SK-N-SH treated with all-trans-retinoic acid at 6 μM for 48 hours (cell line): ENCODE measurements at regions not wholly inside any gene's neighbourhood (a gene's known extent, or its start where the extent isn't known, plus 50 kb on each side); places are given as distances from the start of the nearest gene placed in this dataset.

Experiments
- ARNTL ChIP-seq: fragments of 450-650 bp; formaldehyde crosslinking; IDR thresholded peaks from 2 replicates; pipeline ENCODE4 v1.5.0; 2020; ENCODE audit warnings: low read depth, mild to moderate bottlenecking, moderate library complexity, borderline replicate concordance
- ISL1 ChIP-seq: fragments of 250-450 bp; sonication (Bioruptor Pico); IDR thresholded peaks from 2 replicates; pipeline ENCODE4 v2.1.2; 2022; ENCODE audit warnings: mild to moderate bottlenecking, moderate library complexity
- OSR1 ChIP-seq: fragments of 250-450 bp; sonication (Bioruptor Pico); IDR thresholded peaks from 2 replicates; pipeline ENCODE4 v1.8.0; 2022; ENCODE audit warnings: moderate library complexity, mild to moderate bottlenecking, inconsistent platforms
- ZNF70 ChIP-seq: fragments of 450-650 bp; formaldehyde crosslinking; IDR thresholded peaks from 2 replicates; pipeline ENCODE4 v1.5.0; 2020; ENCODE audit warnings: mild to moderate bottlenecking, moderate library complexity
- TF ChIP-seq, protein P1 (sequence below): fragments of 250-450 bp; sonication (Bioruptor Pico); IDR thresholded peaks from 2 replicates; pipeline ENCODE4 v1.8.0; 2020; ENCODE audit warnings: mild to moderate bottlenecking, moderate library complexity, borderline replicate concordance
- TF ChIP-seq, protein P2 (sequence below): fragments of 250-450 bp; sonication (Bioruptor Pico); IDR thresholded peaks from 2 replicates; pipeline ENCODE4 v1.5.1; 2021; ENCODE audit warnings: mild to moderate bottlenecking, moderate library complexity

DNA sequence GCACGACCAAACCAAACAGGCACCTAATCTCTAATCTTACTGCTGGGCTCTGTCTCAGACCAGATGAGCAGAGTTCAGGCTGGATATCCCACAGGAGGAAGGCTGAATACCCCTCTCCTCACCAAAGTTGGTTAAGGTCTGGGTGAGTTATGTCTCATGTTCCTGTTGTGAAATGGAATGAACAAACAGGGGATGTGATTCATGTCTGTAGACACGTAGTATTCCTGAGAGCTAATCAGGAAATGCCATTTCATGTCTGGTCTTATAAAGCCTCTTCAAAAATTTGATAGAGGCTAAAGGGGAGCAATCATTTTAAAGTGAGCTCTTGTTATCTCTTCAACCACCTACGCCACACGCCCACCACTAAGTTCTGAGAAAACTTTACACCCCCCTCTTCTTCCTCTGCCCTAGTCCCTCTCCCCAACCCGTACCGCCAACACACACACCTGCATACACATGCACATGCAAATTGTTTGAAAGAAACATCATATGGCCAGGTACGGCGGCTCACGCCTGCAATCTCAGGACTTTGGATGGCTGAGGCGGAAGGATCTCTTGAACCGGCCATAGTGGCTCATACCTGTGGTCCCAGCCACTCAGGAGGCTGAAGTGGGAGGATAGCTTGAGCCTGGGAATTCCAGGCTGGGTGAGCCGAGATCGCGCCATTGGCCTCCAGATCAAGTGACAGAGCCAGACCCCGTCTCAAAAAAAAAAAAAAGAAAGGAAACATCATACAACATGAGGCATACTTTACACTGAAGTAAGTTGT, 69.8 kb upstream of the RAI14 start:
- TF ChIP-seq, protein P1, sequence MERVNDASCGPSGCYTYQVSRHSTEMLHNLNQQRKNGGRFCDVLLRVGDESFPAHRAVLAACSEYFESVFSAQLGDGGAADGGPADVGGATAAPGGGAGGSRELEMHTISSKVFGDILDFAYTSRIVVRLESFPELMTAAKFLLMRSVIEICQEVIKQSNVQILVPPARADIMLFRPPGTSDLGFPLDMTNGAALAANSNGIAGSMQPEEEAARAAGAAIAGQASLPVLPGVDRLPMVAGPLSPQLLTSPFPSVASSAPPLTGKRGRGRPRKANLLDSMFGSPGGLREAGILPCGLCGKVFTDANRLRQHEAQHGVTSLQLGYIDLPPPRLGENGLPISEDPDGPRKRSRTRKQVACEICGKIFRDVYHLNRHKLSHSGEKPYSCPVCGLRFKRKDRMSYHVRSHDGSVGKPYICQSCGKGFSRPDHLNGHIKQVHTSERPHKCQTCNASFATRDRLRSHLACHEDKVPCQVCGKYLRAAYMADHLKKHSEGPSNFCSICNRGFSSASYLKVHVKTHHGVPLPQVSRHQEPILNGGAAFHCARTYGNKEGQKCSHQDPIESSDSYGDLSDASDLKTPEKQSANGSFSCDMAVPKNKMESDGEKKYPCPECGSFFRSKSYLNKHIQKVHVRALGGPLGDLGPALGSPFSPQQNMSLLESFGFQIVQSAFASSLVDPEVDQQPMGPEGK (CRISPR knock-in tag) = no peak
- TF ChIP-seq ISL1 (CRISPR knock-in tag) = no peak
- TF ChIP-seq ZNF70 (CRISPR knock-in tag) = no peak
- TF ChIP-seq ARNTL (CRISPR knock-in tag) = no peak
- TF ChIP-seq OSR1 (CRISPR knock-in tag) = no peak
- TF ChIP-seq, protein P2, sequence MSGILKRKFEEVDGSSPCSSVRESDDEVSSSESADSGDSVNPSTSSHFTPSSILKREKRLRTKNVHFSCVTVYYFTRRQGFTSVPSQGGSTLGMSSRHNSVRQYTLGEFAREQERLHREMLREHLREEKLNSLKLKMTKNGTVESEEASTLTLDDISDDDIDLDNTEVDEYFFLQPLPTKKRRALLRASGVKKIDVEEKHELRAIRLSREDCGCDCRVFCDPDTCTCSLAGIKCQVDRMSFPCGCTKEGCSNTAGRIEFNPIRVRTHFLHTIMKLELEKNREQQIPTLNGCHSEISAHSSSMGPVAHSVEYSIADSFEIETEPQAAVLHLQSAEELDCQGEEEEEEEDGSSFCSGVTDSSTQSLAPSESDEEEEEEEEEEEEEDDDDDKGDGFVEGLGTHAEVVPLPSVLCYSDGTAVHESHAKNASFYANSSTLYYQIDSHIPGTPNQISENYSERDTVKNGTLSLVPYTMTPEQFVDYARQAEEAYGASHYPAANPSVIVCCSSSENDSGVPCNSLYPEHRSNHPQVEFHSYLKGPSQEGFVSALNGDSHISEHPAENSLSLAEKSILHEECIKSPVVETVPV = no peak
